Bronchial epithelial cell (primary cell): ENCODE measurements at regions not wholly inside any gene's neighbourhood (a gene's known extent, or its start where the extent isn't known, plus 50 kb on each side); places are given as distances from the start of the nearest gene placed in this dataset.

Source experiments
- DNase-seq: peaks from one replicate; pipeline ENCODE4 v3.0.0-alpha.2; 2010; ENCODE audit warnings: low read depth
- FAIRE-seq: peaks from 2 replicates; lab custom pipeline; 2011; peaks lifted over from hg19 to GRCh38; lab: Jason Lieb, UNC
- H3K27me3 ChIP-seq: 2 replicates; pipeline ENCODE4 v1.5.1; 2011; ENCODE audit warnings: low read length; ENCODE audit not compliant: control insufficient read depth, insufficient read depth
- H3K36me3 ChIP-seq: 2 replicates; pipeline ENCODE4 v1.5.1; 2011; ENCODE audit warnings: low read length; ENCODE audit not compliant: control insufficient read depth, insufficient read depth
- H3K4me3 ChIP-seq: 2 replicates; pipeline ENCODE4 v1.5.1; 2011; ENCODE audit warnings: mild to moderate bottlenecking, low read depth, low read length, control low read depth
- CTCF ChIP-seq: IDR thresholded peaks from 2 replicates; pipeline ENCODE4 v1.5.1; 2011; ENCODE audit warnings: mild to moderate bottlenecking, moderate library complexity, low read length, control low read depth, inconsistent platforms; ENCODE audit not compliant: insufficient read depth, severe bottlenecking

GRCh38 chr3:6079561-6080179 lies 781.2 kb upstream of the GRM7 start:
- TF ChIP-seq CTCF = no peak
- no peak overlapping the region for H3K4me3 ChIP-seq
- H3K36me3 ChIP-seq = no peaks in the 10 kb centered on the region
- FAIRE-seq (no peak), DNase-seq (no peak)
- H3K27me3 ChIP-seq = no peaks in the 10 kb centered on the region

GRCh38 chr3:6088433-6088832 lies 772.5 kb upstream of the GRM7 start:
- no peaks in the 10 kb centered on the region for H3K27me3 ChIP-seq
- DNase-seq (no peak), FAIRE-seq (no peak)
- H3K4me3 ChIP-seq = no peak overlapping the region
- TF ChIP-seq CTCF = no peak
- H3K36me3 ChIP-seq = no peaks in the 10 kb centered on the region

- no peak for TF ChIP-seq CTCF
- DNase-seq (no peak), FAIRE-seq (no peak)
- H3K27me3 ChIP-seq = no peaks in the 10 kb centered on the region
- no peak overlapping the region for H3K4me3 ChIP-seq
- no peaks in the 10 kb centered on the region for H3K36me3 ChIP-seq
Observed at GRCh38 chr3:6089780-6090179, 771.1 kb upstream of the GRM7 start.

GRCh38 chr3:6091262-6091661 lies 769.7 kb upstream of the GRM7 start:
- no peak for TF ChIP-seq CTCF
- FAIRE-seq = no peak
- no peak for DNase-seq

GRCh38 chr3:6095006-6095405 lies 765.9 kb upstream of the GRM7 start:
- no peak for TF ChIP-seq CTCF
- Histone ChIP-seq H3K36me3 (no peaks in the 10 kb centered on the region), H3K27me3 (no peaks in the 10 kb centered on the region), H3K4me3 (no peak overlapping the region)
- FAIRE-seq (no peak), DNase-seq (no peak)

More at GRCh38 chr3:6091262-6091661, 769.7 kb upstream of the GRM7 start:
- Histone ChIP-seq H3K27me3 (no peaks in the 10 kb centered on the region), H3K36me3 (no peaks in the 10 kb centered on the region), H3K4me3 (no peak overlapping the region)

- no peak for TF ChIP-seq CTCF
- no peaks in the 10 kb centered on the region for H3K27me3 ChIP-seq
- no peak for FAIRE-seq
Observed at GRCh38 chr3:6097021-6097420, 763.9 kb upstream of the GRM7 start.

More at GRCh38 chr3:6097021-6097420, 763.9 kb upstream of the GRM7 start:
- Histone ChIP-seq H3K36me3 (no peaks in the 10 kb centered on the region), H3K4me3 (no peak overlapping the region)
- DNase-seq = no peak
